ENCODE measurements at regions not wholly inside any gene's neighbourhood (a gene's known extent, or its start where the extent isn't known, plus 50 kb on each side); places are given as distances from the start of the nearest gene placed in this dataset.

- TF ChIP-seq EZH2 (IDR thresholded peaks at IDR 0.05; ENCODE audit: low read length) (no peak), CTCF (optimal IDR thresholded peaks at IDR 0.05 in 1 of 3, IDR thresholded peaks at IDR 0.05 in 1 of 3, conservative IDR thresholded peaks at IDR 0.05 in 1 of 3; ENCODE audit: extremely low read depth in 1 of 3, insufficient read depth in 2 of 3, low read length in 3 of 3) (no peak)
Measured at GRCh38 chrX:39170464-39170863, 369.2 kb downstream of the MID1IP1 start.

Measured in keratinocyte (primary cell).